Astrocyte of the cerebellum (primary cell): ENCODE measurements at regions not wholly inside any gene's neighbourhood (a gene's known extent, or its start where the extent isn't known, plus 50 kb on each side); places are given as distances from the start of the nearest gene placed in this dataset.

Experiments
- DNase-seq: peaks from one replicate; pipeline ENCODE4 v3.0.0-alpha.2; 2011; ENCODE audit warnings: low read depth
- H3K4me3 ChIP-seq: 2 replicates; pipeline ENCODE4 v1.5.1; 2011; ENCODE audit warnings: mild to moderate bottlenecking, low read depth, low read length, moderate library complexity
- CTCF ChIP-seq: IDR thresholded peaks from 2 replicates; pipeline ENCODE4 v1.5.1; 2012; ENCODE audit warnings: low read length, low read depth, moderate library complexity, mild to moderate bottlenecking; ENCODE audit errors: missing control alignments
- in situ Hi-C: cut with HindIII; loops from 2 replicates; pipeline ENCODE4 v1.10.0; 2017; ENCODE audit warnings: low sequenced_read_pairs

- in situ Hi-C loops: loop anchor here (10.0 kb wide), 1 partner anchor 144 kb away; no protein-coding TSS in a partner anchor
- no peak for TF ChIP-seq CTCF
- no peak overlapping the region for H3K4me3 ChIP-seq
- DNase-seq: no peak
Measured at GRCh38 chr1:243921111-243921510, 71.1 kb upstream of the AKT3 start.

GRCh38 chr1:243917863-243918565, 68.0 kb upstream of the AKT3 start:
- no peak for TF ChIP-seq CTCF

DNA sequence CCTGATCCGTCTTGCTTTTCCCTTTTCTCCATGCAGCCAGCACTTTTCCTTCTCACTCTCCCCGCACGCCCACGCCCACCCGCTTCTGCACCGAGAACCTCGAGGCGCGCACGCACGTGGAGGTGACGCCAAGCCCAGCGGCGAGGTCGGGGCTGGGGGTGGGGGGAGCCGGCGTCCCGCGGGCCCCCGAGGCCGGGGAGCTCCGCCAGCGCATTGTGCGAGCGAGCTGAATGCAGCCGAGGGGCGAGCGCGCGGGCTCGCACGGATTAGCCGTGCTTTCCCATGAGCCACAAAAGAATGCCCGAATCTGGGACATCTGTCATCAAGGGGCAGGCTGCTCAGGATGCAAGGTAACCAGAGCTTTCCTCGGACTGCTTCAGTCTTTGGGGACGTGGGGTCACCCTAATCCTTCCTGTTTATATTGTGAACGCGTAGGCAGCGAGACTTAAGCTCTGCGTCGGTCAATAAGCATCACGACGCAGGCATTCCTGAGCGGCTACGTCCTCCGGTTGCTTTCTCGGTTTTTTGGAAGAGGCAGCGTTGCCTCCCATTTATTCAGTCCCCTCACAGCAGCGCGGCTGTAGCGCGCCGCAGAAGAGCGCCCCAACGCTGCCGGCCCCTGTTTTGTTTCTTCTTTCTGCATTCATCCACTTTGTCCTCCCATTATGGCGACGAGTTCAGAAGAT, 67.3 kb upstream of the AKT3 start:
- DNase-seq: peak; percentile 34
- no peak for TF ChIP-seq CTCF
- in situ Hi-C loops: no loop called here
- H3K4me3 ChIP-seq: peak overlapping the region; percentile 54

More at GRCh38 chr1:243917863-243918565, 68.0 kb upstream of the AKT3 start:
- peak overlapping the region; percentile 54 for H3K4me3 ChIP-seq
- in situ Hi-C loops: no loop called here
- no peak for DNase-seq

- no peak for DNase-seq
- H3K4me3 ChIP-seq: no peak overlapping the region
- no peak for TF ChIP-seq CTCF
- in situ Hi-C loops: no loop called here
Measured at GRCh38 chr1:243916160-243916559, 66.1 kb upstream of the AKT3 start.

DNA sequence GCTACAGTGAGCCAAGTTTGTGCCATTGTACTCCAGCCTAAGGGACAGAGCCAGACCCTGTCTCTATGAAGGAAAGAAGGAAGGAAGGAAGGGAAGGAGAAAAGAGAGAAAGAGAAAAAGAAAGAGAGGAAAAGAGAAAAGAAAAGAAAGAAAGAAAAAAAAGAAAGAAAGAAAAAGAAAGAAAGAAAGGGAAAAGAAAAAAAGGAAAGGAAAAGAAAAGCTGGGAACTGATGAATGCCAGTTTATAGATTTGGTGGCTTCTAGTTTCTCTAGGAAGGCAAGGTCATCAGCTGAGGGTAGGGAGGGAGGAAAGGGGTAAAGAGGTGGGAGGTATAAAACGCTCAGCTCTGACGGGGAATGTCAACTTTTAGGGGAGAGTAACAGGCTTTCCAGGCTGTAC, 62.3 kb upstream of the AKT3 start:
- no peak for DNase-seq
- no peak for TF ChIP-seq CTCF
- no peak overlapping the region for H3K4me3 ChIP-seq
- in situ Hi-C loops: no loop called here

- in situ Hi-C loops: no loop called here
- no peak for TF ChIP-seq CTCF
- no peak for DNase-seq
- no peak overlapping the region for H3K4me3 ChIP-seq
Measured at GRCh38 chr1:243910607-243911006, 60.6 kb upstream of the AKT3 start.
